OCI-LY7 (cell line): ENCODE measurements at regions not wholly inside any gene's neighbourhood (a gene's known extent, or its start where the extent isn't known, plus 50 kb on each side); places are given as distances from the start of the nearest gene placed in this dataset.

Experiments used
- CTCF ChIP-seq: fragments of 200-600 bp; sonication (generic); conservative IDR thresholded peaks from 2 replicates; pipeline ENCODE4 v1.5.1; 2014; ENCODE audit warnings: mild to moderate bottlenecking, antibody characterized with exemption, low read length, moderate library complexity, mixed read lengths
- EZH2phosphoT487 ChIP-seq: fragments of 200-600 bp; sonication (generic); IDR thresholded peaks from 2 replicates; pipeline ENCODE4 v1.6.1; 2018; ENCODE audit warnings: low read depth, borderline replicate concordance, mild to moderate bottlenecking, mixed run types, antibody characterized with exemption, low read length, moderate library complexity, mixed read lengths

GRCh38 chr4:106687026-106687425, 318.4 kb upstream of the GIMD1 start:
- no peak for TF ChIP-seq CTCF
- no peak for TF ChIP-seq EZH2phosphoT487
